ENCODE measurements at regions not wholly inside any gene's neighbourhood (a gene's known extent, or its start where the extent isn't known, plus 50 kb on each side); places are given as distances from the start of the nearest gene placed in this dataset.

- DNase-seq (ENCODE audit: low read depth), result peak; percentile 27
Measured at GRCh38 chr13:99123101-99124045, 77.3 kb upstream of the UBAC2 start.

DNA sequence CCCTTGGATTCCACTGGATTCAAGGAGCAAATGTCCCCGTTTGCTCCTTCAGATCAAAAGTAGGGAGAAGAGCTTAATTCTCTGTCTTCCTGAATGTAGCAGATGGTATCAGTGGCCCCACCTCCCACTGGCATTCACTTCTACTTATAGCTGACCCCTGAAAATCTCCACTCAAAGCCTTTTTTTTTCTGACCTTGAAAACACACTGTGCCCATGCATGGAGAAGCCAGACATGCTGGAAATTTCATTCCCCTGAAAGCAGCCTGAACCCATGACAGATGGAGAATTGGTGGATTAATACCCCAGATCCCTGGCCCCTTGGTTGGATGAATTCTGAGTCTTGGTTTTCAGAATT, 76.6 kb upstream of the UBAC2 start:
- no peak for DNase-seq (ENCODE audit: low read depth)

- peak; percentile 24 for DNase-seq (ENCODE audit: low read depth)
Measured at GRCh38 chr13:99124794-99125316, 75.8 kb upstream of the UBAC2 start.

- no peak for DNase-seq (ENCODE audit: low read depth)
Measured at GRCh38 chr13:99125326-99125915, 75.2 kb upstream of the UBAC2 start.

GRCh38 chr13:99126821-99127220, 73.8 kb upstream of the UBAC2 start:
- no peak for DNase-seq (ENCODE audit: low read depth)

DNA sequence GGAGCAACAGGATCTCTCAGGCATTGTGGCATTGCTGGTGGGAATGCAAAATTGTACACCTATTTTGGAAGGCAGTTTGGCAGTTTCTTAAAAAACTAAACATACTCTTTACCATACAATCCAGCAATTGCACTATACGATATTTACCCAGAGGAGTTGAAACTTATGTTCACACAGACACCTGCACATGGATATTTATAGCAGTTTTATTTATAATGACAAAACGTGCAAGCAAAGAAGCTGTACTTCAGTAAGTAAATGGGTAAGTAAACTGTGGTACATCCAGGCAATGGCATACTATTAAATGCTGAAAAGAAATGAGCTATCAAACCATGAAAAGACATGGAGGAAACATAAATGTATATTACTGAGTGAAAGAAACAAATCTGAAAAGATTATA, 71.6 kb upstream of the UBAC2 start:
- no peak for DNase-seq (ENCODE audit: low read depth)

DNA sequence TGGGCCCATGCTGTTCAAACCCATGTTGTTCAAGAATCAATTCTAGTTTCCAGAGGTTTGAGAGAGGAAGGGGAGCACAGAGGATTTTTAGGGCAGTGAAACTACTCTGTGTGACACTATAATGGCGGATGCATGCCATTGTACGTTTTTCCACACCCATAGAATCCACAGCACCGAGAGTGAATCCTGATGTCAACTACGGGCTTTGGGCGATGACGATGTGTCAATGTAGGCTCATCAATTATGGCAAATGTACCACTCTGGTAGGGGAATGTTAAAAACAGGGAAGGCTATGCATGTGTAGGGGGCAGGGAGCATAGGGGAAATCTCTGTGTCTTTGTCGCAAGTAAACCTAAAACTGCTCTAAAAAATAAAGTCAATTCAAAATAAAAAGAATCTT, 70.7 kb upstream of the UBAC2 start:
- DNase-seq (ENCODE audit: low read depth), result no peak

DNA sequence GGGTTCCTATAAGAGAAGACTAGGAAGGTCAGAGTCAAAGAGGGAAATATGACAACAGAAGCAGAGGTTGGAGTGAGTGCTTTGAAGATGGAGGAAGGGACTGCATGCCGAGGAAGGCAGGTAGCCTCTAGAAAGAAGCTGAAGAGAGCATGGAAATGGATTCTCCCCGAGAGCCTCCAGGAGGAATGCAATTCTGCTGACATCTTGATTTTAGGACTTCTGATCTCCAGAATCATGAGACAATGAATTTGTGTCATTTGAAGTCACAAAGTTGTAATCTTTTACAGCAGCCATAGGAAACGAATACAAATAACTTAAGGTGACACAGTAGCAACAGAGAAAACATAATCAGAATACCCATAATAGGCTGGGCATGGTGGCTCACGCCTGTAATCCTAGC, 69.2 kb upstream of the UBAC2 start:
- no peak for DNase-seq (ENCODE audit: low read depth)

GRCh38 chr13:99132295-99132835, 68.3 kb upstream of the UBAC2 start:
- DNase-seq (ENCODE audit: low read depth), result no peak

DNA sequence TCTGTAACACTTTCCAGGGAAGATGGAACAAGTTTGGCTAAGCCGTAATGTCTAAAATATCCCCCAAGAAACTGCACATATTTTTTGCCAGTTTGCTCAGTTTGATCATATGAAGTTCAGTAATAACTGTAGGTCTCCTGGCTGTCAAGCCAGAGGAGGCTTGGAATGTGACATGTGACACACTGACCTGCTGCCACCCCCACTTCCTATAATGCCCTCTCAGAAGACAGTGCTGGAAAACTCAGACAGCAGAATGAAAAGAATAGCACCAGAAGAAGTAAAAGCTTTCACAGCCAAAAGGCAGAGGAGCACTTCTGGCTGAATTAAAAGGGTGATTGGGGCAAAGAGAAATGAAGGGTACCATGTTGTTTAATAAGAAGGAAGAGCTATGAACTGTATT, 67.4 kb upstream of the UBAC2 start:
- no peak for DNase-seq (ENCODE audit: low read depth)

- DNase-seq (ENCODE audit: low read depth), result no peak
Measured at GRCh38 chr13:99133848-99134247, 66.8 kb upstream of the UBAC2 start.

DNA sequence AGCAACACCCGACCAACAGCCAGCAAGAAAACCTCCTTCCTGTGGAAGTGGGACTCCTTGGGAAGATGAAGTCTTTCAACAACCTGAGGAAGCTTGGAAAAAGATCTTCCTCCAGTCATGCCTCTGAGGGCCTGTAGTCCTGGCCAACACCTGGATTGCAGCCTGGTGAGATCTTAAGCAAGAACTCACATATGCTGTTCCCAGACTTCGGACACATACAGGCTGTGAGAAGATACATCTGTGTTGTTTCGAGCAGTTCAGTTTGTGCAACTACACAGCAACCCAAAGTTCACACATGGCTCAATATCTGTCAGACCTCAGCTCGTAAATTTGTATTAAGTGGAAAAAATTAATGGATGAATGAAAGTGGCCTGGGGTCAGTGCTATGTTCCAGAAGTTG, 65.1 kb upstream of the UBAC2 start:
- DNase-seq (ENCODE audit: low read depth), result no peak

DNA sequence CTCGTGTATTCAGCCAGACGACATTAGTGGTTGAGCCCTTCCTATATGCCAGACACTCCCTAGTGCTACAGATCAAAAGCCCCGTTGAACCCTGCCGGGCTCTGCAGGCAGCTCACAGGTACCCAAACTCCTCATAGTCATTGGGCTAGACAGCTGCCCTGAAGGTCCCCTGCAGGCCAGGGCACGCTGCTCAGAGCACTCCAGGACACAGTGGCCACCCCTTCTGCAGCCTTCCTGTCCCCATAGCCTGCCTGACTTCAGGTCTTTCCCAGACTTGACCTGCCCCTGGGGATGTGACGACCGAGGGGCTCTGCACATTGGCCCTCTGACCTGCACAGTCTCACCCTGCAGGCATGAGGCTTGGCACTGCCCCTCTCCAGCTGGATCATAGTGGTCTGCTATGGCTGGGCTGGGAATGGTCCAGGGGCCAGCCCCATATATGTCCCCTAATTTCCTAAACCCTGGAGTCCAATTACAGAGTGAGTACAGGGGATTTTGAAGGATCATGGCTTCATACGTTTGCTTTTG, 64.2 kb upstream of the UBAC2 start:
- DNase-seq (ENCODE audit: low read depth), result no peak

DNA sequence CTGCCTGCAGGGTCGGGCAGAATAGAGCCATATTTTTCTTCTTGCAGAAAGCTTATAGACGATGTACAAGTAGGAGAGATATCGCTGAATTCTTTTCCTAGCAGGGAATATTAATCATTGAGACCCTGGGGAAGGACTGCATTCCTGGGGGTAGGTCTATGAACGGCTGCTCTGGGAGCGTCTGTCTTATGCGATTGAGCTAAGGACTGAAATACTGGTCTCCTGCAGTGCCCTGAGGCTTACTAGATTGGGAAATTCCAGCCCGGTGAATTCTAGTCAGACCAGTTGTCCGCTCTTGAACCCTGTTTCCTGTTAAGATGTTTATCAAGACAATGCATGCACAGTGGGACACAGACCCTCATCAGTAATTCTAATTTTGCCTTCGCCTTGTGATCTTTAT, 59.8 kb upstream of the UBAC2 start:
- DNase-seq (ENCODE audit: low read depth), result no peak

DNA sequence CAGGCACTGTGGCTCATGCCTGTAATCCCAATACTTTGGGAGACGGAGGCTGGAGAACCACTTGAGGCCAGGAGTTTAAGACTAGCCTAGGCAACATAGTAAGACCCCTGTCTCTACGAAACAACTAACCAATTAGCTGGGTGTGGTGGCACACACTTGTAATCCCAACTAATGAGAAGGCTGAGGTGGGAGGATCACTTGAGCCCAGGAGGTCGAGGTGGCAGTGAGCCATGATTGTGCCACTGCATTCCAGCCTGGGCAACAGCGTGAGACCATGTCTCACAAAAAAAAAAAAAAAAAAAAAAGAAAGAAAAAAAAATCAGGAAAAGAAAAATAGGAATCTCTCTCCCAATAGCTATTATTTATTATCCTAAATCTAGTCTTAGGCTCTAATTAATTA, 56.8 kb upstream of the UBAC2 start:
- no peak for DNase-seq (ENCODE audit: low read depth)

DNA sequence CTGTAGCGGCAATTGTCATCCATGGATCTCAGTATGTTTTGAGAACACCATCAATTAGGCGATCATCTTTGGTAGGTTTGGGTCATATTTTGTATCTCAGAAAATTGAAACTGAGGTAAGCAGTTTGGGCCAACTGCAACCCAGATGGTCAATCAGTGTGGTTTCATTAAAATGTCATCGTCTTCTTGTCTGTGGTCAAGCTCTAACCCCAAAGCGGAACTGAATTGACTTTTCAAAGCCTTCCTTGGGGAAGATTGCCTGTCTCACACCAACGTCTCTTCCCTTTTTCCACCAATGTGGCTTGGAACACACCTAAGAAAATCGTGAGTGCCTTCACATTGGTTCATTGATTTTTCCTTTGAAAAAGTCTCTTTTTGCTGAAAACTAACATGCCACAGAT, 56.3 kb upstream of the UBAC2 start:
- DNase-seq (ENCODE audit: low read depth), result no peak

DNA sequence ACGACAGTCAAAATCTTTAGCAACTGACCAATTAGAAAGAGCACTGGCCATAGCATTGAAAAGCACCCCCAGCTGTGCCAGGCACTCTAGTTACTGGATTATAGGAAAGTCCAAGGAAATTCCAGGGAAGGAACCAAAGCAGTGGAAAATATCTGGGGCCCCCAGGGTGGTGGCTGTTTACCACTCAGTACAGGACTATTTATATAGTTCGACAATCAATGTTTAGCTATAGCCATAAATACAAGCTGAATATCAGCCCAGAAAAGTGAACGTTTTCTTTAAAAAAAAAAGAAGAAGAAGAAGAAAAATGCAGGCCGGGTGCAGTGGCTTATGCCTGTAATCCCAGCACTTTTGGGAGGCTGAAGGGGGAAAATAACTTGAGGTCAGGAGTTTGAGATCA, 55.2 kb upstream of the UBAC2 start:
- DNase-seq (ENCODE audit: low read depth), result no peak

DNA sequence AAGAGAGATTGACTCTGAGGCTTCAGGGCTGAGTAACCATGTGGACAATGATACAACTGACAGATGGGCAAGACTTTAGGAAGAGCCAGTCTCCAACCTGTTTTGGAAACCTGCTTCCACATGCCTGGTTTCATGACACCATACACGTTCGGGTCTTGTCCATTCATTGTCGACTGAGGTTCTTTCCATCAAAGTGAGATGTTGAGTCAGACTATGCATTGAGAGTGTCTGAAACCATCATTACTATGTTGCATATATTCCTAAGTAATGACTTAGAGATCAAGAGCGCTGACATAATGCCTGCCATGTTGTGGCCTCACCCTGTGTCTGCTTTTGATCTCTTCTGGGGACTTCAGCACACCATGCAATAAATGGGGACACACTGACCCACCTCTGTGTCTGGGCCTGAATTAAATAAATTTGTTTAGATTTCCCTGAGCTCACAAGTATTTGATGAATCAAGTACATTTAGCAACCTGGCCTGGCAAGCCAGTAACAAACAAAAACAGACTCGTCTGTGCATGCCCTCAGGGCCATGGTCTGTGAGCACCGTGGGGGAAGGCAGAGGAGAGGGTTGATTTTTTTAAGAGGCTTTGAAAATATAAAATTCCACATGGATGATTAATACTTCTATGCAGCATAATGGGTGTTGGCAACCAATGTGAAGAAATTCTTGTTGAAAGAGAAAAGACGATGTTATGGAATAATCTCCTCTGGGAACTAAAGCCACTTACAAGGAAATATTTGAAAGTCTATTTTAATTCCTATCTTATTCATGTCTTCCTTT, 49.9 kb upstream of the UBAC2 start:
- peak; percentile 72 for DNase-seq (ENCODE audit: low read depth)
